ENCODE measurements at regions not wholly inside any gene's neighbourhood (a gene's known extent, or its start where the extent isn't known, plus 50 kb on each side); places are given as distances from the start of the nearest gene placed in this dataset.

- TF ChIP-seq CTCF (IDR thresholded peaks at IDR 0.05) = no peak
- TF ChIP-seq POLR2A (IDR thresholded peaks at IDR 0.05) = no peak
- no peak for TF ChIP-seq EP300 (IDR thresholded peaks at IDR 0.05)
Observed at GRCh38 chr7:24480501-24480900, 92.8 kb upstream of the PALS2 start.

Data from ovary (tissue), 3 donors.